ENCODE measurements at regions not wholly inside any gene's neighbourhood (a gene's known extent, or its start where the extent isn't known, plus 50 kb on each side); places are given as distances from the start of the nearest gene placed in this dataset.
"Not testable (repeated sequence)": the region's sequence is repeated elsewhere in the genome, so short reads cannot be mapped to it uniquely, and the experiment has no call there.

DNA sequence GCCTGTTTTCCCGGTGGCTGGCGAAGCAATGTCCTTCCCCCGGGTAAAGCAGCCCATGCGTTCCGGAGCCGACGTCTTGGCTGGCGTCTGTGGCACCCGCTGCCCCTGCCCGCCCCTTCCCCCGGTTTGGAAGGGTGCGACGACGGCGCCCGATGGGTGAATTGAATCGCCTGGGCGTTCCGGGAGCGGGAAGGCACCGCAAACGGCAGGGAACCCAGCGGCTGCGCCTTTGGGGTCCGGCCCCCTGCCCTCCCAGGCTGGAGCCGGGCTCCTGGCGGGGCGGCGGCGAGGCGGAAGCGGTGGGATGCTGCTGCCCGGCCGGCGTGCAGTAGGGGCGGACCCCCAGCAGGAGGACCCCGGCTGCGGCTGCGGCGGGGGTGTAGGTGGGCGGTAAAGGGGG is 123.6 kb upstream of the RHOU start:
- TF ChIP-seq POLR2A (IDR thresholded peaks at IDR 0.05; ENCODE audit: low read depth, low read length); TAF1 (IDR thresholded peaks at IDR 0.05; ENCODE audit: low read depth, low read length); POLR2AphosphoS5 (IDR thresholded peaks at IDR 0.05; ENCODE audit: low read depth, low read length); SPI1 (IDR thresholded peaks at IDR 0.05; ENCODE audit: low read depth, low read length); PAX5 (IDR thresholded peaks at IDR 0.05; ENCODE audit: insufficient read depth, low read length, severe bottlenecking): not testable (repeated sequence)

All from GM12891 (cell line).